Vagina (tissue), 2 donors: ENCODE measurements at regions not wholly inside any gene's neighbourhood (a gene's known extent, or its start where the extent isn't known, plus 50 kb on each side); places are given as distances from the start of the nearest gene placed in this dataset.

ENCODE experiments used
- DNase-seq, 2 donors: peaks; one replicate each; pipeline ENCODE4 v3.0.0-alpha.2; 2017; ENCODE audit errors: extremely low spot score in 2 of 2
- H3K27ac ChIP-seq: fragments of 200-600 bp; sonication (generic); one replicate; pipeline ENCODE4 v1.5.1; 2019
- H3K27me3 ChIP-seq: fragments of 200-600 bp; sonication (generic); one replicate; pipeline ENCODE4 v1.5.1; 2019
- H3K36me3 ChIP-seq, 2 donors: fragments of 200-600 bp; sonication (generic); one replicate each; pipeline ENCODE4 v1.5.1; 2017 to 2019
- H3K4me1 ChIP-seq: fragments of 200-600 bp; sonication (generic); one replicate; pipeline ENCODE4 v1.5.1; 2019
- H3K4me3 ChIP-seq, 2 donors: fragments of 200-600 bp; sonication (generic); 1 replicate in 1 of 2; 2 replicates in 1 of 2; pipeline ENCODE4 v1.5.1; 2016 to 2019
- H3K9me3 ChIP-seq: fragments of 200-600 bp; sonication (generic); one replicate; pipeline ENCODE4 v1.5.1; 2019
- CTCF ChIP-seq, 3 experiments: fragments of 450-650 bp in 2 of 3; fragments of 200-600 bp in 1 of 3; sonication (generic) in 1 of 3; IDR thresholded peaks; one replicate each; pipeline ENCODE4 v1.5.1; 2017 to 2019; ENCODE audit warnings: antibody characterized with exemption in 3 of 3, mild to moderate bottlenecking in 2 of 3, moderate library complexity in 2 of 3
- POLR2A ChIP-seq, 2 donors: fragments of 450-650 bp; IDR thresholded peaks; one replicate each; pipeline ENCODE4 v1.6.1; 2017; ENCODE audit warnings: antibody characterized with exemption in 2 of 2, mild to moderate bottlenecking in 2 of 2, moderate library complexity in 2 of 2
- POLR2AphosphoS5 ChIP-seq, 2 donors: sonication (generic); formaldehyde crosslinking; IDR thresholded peaks; one replicate each; pipeline ENCODE4 v1.9.0; 2017; ENCODE audit warnings: antibody characterized with exemption in 2 of 2, mild to moderate bottlenecking in 2 of 2, low read depth in 1 of 2; ENCODE audit not compliant: insufficient read depth in 1 of 2
- intact Hi-C: fragments of 100-400 bp; cut with DNase I; formaldehyde crosslinking; loops from one replicate; pipeline ENCODE4 v1.15.1; 2023

DNA sequence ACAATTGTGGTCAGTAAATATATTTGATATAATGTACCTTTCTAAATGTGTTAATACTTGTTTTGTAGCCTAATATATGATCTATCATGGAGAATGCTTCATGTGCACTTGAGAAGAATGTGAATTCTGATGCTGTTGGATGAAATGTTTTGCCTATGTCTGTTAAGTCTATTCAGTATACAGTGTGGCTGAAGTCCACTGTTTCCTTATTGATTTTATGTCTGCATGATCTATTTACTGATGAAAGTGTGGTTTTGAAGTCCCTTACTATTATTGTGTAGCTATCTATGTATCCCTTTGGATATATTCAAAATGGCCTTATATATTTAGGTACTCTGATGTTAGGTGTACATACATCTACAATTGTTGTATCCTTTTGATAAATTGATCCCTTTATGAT is 515.8 kb upstream of the EPHA5 start:
- Histone ChIP-seq H3K4me3 (no peak overlapping the region), H3K9me3 (no peaks in the 10 kb centered on the region), H3K36me3 (no peaks in the 10 kb centered on the region), H3K4me1 (no peaks in the 10 kb centered on the region), H3K27me3 (no peaks in the 10 kb centered on the region), H3K27ac (no peak overlapping the region)
- intact Hi-C loops, result no loop called here
- TF ChIP-seq POLR2AphosphoS5 (IDR thresholded peaks at IDR 0.05; ENCODE audit: insufficient read depth in 1 of 2, low read depth in 1 of 2) (no peak), CTCF (IDR thresholded peaks at IDR 0.05) (no peak), POLR2A (IDR thresholded peaks at IDR 0.05) (no peak)
- DNase-seq, result no peak

DNA sequence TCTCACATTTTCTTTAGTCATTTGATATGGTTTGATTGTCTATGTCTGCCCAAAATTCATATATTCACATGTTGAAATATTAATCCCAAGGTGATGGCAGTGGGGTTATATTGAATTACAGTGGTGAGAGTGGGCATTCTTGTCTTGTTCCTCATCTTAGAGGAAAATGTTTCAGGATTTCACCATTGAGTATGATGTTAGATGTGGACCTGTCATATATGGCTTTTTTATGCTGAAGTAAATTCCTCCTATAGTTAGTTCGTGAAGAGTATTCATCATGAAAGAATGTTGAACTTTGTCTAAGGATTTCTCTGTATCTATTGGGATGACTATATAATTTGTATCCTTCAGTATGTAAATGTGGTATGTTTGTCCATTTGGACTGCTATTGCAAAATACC is 512.3 kb upstream of the EPHA5 start:
- TF ChIP-seq CTCF (IDR thresholded peaks at IDR 0.05) (no peak), POLR2A (IDR thresholded peaks at IDR 0.05) (no peak), POLR2AphosphoS5 (IDR thresholded peaks at IDR 0.05; ENCODE audit: insufficient read depth in 1 of 2, low read depth in 1 of 2) (no peak)
- Histone ChIP-seq H3K4me1 (no peaks in the 10 kb centered on the region), H3K36me3 (no peaks in the 10 kb centered on the region), H3K27ac (no peak overlapping the region), H3K27me3 (no peaks in the 10 kb centered on the region), H3K4me3 (no peak overlapping the region), H3K9me3 (no peaks in the 10 kb centered on the region)
- DNase-seq, result no peak
- intact Hi-C loops, result no loop called here

DNA sequence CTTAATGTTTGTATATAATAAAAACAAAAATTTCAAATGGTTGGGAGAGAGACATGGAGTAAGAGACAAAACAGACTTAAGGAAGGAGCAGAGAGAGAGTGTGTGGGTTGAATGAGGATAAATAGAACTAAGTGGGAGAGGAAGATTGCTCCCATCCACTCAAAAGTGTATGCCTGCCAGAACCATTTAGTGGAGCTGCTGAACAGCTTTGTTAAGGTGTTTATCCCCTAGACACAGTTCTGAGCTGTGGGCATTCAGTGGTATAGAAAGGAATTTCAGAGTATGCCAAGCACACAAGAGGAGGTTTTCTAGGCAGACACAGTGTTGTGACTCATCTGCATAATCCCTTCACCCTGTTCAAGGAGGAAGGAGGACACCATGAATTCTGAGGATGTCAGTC is 508.6 kb upstream of the EPHA5 start:
- H3K4me1 ChIP-seq, result no peaks in the 10 kb centered on the region
- H3K36me3 ChIP-seq, result no peaks in the 10 kb centered on the region
- H3K4me3 ChIP-seq, result no peak overlapping the region
- H3K27me3 ChIP-seq, result no peaks in the 10 kb centered on the region
- H3K27ac ChIP-seq, result no peak overlapping the region
- no peak for DNase-seq
- TF ChIP-seq POLR2A (IDR thresholded peaks at IDR 0.05), result no peak
- TF ChIP-seq POLR2AphosphoS5 (IDR thresholded peaks at IDR 0.05; ENCODE audit: insufficient read depth in 1 of 2, low read depth in 1 of 2), result no peak
- TF ChIP-seq CTCF (IDR thresholded peaks at IDR 0.05), result no peak
- intact Hi-C loops, result loop anchor here (2.0 kb wide), 1 partner anchor 170 kb away; no protein-coding TSS in a partner anchor
- no peaks in the 10 kb centered on the region for H3K9me3 ChIP-seq

- DNase-seq, result no peak
- no peaks in the 10 kb centered on the region for H3K9me3 ChIP-seq
- no peak overlapping the region for H3K27ac ChIP-seq
- TF ChIP-seq POLR2AphosphoS5 (IDR thresholded peaks at IDR 0.05; ENCODE audit: insufficient read depth in 1 of 2, low read depth in 1 of 2), result no peak
- no peak for TF ChIP-seq CTCF (IDR thresholded peaks at IDR 0.05)
- TF ChIP-seq POLR2A (IDR thresholded peaks at IDR 0.05), result no peak
- H3K4me3 ChIP-seq, result no peak overlapping the region
- no peaks in the 10 kb centered on the region for H3K27me3 ChIP-seq
- no peaks in the 10 kb centered on the region for H3K36me3 ChIP-seq
- no peaks in the 10 kb centered on the region for H3K4me1 ChIP-seq
- intact Hi-C loops, result no loop called here
Measured at GRCh38 chr4:66169341-66169740, 499.1 kb upstream of the EPHA5 start.

- no peak for TF ChIP-seq POLR2A (IDR thresholded peaks at IDR 0.05)
- no peak for TF ChIP-seq CTCF (IDR thresholded peaks at IDR 0.05)
- no peak for TF ChIP-seq POLR2AphosphoS5 (IDR thresholded peaks at IDR 0.05; ENCODE audit: insufficient read depth in 1 of 2, low read depth in 1 of 2)
- no peak for DNase-seq
- H3K4me3 ChIP-seq, result no peak overlapping the region
- H3K27me3 ChIP-seq, result no peaks in the 10 kb centered on the region
- H3K4me1 ChIP-seq, result no peaks in the 10 kb centered on the region
- no peaks in the 10 kb centered on the region for H3K36me3 ChIP-seq
- intact Hi-C loops, result no loop called here
- no peak overlapping the region for H3K27ac ChIP-seq
- no peaks in the 10 kb centered on the region for H3K9me3 ChIP-seq
Measured at GRCh38 chr4:66164869-66165268, 494.6 kb upstream of the EPHA5 start.
